GM20000 (cell line): ENCODE measurements at regions not wholly inside any gene's neighbourhood (a gene's known extent, or its start where the extent isn't known, plus 50 kb on each side); places are given as distances from the start of the nearest gene placed in this dataset.
"Not testable (repeated sequence)": the region's sequence is repeated elsewhere in the genome, so short reads cannot be mapped to it uniquely, and the experiment has no call there.

Experiments used
- DNase-seq: peaks from one replicate; pipeline ENCODE4 v3.0.0; 2012; ENCODE audit warnings: low spot score
- TF ChIP-seq, protein P1 (sequence below): IDR thresholded peaks from 2 replicates; pipeline ENCODE4 v1.5.1; 2012; ENCODE audit warnings: mild to moderate bottlenecking, control low read depth; ENCODE audit errors: extremely low read depth, missing control alignments

DNA sequence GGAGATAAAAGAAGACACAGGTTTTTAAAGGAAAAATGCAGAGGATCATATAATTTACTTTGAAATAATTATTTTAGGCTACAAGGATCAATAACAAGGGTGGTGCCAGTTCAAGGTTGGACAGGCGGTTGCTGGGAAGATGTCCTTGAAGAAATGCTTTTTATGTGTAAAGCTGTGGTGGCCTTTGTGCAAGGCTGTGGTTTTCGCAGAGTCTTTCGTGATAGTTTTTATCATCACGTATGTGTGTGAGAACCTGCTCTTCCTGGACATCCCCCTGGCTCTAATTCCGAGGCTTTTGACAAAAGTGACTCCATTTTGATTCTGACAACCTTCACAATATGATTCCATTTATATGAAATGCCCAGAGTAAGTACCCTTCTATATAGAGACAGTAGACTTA, 85.8 kb upstream of the COG2 start:
- TF ChIP-seq, protein P1, sequence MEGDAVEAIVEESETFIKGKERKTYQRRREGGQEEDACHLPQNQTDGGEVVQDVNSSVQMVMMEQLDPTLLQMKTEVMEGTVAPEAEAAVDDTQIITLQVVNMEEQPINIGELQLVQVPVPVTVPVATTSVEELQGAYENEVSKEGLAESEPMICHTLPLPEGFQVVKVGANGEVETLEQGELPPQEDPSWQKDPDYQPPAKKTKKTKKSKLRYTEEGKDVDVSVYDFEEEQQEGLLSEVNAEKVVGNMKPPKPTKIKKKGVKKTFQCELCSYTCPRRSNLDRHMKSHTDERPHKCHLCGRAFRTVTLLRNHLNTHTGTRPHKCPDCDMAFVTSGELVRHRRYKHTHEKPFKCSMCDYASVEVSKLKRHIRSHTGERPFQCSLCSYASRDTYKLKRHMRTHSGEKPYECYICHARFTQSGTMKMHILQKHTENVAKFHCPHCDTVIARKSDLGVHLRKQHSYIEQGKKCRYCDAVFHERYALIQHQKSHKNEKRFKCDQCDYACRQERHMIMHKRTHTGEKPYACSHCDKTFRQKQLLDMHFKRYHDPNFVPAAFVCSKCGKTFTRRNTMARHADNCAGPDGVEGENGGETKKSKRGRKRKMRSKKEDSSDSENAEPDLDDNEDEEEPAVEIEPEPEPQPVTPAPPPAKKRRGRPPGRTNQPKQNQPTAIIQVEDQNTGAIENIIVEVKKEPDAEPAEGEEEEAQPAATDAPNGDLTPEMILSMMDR, result no peak
- no peak for DNase-seq

DNA sequence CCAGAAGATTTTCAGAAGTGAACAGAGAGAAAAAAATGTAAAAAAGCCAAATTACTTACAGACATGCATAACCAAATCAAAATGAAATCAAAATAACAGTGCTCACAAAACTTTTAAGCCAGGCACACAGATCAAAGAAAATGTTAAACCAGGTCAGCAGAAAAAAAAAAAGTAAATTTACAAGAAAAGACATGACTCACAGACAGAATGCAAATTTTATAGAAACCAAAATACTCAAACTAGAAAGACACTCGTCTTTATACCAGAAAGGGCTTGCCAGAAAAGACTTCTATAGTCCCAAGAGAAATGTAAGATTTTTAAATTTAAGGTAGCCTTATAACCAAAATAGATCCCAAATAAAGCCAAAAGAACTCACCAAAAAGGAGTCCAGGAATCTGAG, 86.5 kb upstream of the COG2 start:
- TF ChIP-seq, protein P1, result no peak
- no peak for DNase-seq

DNA sequence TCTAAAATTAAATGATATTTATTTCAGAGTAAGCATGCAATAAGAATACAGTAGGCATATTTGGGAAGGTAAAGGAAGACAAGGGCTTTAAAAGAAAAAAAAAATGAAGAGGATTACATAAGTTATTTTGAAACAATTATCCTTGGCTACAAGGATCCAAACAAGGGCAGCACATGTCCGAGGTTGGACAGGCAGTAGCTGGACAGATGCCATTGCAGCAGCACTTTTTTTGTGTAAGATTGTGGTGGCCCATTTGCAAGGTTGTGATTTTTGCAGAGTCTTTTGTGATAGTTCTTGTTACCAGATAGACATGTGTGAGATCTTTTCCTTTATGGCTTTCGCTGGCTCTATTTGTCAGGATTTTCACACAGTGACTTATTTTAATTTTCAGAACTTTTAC, 89.4 kb upstream of the COG2 start:
- no peak for DNase-seq
- TF ChIP-seq, protein P1, result no peak

DNA sequence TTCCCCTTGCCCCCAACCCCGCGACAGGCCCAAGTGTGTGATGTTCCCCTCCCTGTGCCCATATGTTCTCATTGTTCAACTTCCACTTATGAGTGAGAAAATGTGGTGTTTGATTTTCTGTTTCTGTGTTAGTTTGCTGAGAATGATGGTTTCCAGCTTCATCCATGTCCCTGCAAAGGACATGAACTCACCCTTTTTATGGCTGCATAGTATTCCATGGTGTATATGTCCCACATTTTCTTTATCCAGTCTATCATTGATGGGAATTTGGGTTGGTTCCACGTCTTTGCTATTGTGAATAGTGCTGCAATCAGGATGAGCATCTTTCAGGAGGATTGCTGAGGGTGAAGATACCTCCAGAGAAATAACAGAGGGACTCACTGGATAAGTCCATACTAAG, 91.3 kb upstream of the COG2 start:
- not testable (repeated sequence) for DNase-seq

DNA sequence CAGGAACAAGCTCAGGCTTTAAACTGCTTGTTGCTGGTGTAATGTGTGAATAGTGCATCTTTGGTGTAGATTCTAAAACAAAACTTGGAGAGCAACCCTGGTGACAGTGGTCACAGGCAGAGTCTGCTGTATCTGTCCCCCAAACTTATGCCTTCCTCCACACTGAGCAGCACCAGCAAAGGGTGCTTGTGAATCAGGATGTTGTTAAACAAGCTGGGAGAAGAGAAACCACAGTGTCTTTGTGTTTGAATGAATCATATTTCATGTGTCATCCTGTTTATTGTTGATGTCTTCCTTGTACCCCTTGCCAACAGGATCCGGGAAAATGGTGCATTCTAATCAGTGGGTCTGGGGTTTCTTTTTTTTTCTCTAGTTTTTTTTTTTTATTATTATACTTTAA, 91.9 kb upstream of the COG2 start:
- TF ChIP-seq, protein P1, result no peak
- DNase-seq, result no peak

- TF ChIP-seq, protein P1, result no peak
- no peak for DNase-seq
These were observed 92.7 kb upstream of the COG2 start for GRCh38 chr1:230549625-230550024.

GRCh38 chr1:230548997-230549396, 93.3 kb upstream of the COG2 start:
- TF ChIP-seq, protein P1, result no peak
- no peak for DNase-seq

DNA sequence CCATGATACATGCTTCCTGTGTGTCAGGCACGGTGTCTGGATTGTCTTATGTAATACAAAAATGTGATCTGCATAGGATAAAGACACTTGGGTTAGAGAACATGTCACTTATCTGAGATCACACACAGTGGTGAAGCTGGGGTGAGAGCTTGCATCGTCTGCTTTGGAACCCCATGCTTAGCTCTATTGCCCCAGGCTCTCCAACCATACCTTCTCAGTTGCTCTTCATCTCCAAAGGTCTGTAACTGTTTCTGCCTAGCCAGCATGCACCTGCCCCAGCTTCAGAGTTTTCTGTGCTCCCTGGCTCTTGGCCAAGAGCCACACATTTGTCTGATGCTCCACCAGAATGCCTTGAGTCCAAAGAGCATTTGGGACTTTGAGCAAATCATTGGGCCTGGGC, 93.9 kb upstream of the COG2 start:
- TF ChIP-seq, protein P1, result no peak
- DNase-seq, result no peak
